NCI-H82 (cell line): ENCODE measurements at regions not wholly inside any gene's neighbourhood (a gene's known extent, or its start where the extent isn't known, plus 50 kb on each side); places are given as distances from the start of the nearest gene placed in this dataset.

Experiments used
- DNase-seq: peaks from one replicate; lab custom pipeline; 2025; lab: John Stamatoyannopoulos, UW

DNA sequence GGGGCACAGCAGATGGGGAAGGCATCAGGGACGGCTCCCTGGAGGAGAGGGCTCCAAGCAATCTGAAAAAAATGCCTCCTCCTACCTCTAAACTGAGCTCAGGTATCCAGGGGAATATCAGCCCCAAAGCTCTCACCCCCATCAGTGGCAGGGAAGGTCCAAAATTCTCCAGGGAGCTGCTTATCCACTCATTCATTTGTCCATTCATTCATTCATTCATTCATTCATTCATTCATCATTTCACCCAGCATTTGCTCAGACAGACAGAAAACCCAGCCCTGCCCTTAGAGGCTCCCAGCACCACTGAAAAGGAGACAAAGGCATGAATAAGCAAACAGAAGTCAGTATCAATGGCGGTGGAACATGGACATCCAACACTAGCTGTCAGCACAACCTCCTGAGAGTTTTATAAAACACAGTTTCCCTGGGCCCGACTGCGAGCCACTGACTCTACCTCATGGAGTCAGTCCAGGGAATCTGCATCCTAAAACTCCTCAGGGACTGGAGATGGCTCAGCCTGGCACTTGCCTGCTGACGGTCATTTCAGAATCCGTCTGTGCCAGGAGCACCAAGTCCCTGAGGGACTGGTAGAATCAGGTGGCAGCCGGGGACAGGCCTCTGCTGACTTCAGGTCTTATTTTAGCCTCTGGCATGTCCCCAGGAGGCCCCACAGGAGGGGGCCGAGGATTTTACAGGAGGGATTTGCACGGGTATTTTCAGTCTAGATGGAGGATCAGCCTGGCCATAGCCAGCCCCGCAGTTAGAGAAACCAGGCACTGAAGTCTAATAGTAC is 164.6 kb downstream of the MN1 start:
- DNase-seq: peak; percentile 40

DNA sequence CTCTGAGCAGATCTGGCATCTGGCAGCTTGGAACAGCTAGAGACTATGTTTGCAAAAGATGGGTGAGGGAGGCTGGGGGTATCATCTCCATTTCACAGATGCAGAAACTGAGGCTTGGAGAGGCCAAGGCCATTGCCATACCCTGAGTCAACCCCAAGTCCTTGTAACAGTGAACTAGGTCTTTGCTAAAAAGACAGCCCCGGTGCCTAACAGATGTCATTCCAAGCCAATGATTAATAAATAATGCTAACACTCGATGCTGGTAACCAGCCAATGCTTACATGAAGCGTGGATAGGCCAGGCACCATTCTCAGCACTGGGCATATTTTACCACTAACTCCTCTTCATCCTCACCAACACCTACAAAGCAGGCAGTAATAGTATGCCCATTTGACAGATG is 164.0 kb downstream of the MN1 start:
- DNase-seq: no peak

DNA sequence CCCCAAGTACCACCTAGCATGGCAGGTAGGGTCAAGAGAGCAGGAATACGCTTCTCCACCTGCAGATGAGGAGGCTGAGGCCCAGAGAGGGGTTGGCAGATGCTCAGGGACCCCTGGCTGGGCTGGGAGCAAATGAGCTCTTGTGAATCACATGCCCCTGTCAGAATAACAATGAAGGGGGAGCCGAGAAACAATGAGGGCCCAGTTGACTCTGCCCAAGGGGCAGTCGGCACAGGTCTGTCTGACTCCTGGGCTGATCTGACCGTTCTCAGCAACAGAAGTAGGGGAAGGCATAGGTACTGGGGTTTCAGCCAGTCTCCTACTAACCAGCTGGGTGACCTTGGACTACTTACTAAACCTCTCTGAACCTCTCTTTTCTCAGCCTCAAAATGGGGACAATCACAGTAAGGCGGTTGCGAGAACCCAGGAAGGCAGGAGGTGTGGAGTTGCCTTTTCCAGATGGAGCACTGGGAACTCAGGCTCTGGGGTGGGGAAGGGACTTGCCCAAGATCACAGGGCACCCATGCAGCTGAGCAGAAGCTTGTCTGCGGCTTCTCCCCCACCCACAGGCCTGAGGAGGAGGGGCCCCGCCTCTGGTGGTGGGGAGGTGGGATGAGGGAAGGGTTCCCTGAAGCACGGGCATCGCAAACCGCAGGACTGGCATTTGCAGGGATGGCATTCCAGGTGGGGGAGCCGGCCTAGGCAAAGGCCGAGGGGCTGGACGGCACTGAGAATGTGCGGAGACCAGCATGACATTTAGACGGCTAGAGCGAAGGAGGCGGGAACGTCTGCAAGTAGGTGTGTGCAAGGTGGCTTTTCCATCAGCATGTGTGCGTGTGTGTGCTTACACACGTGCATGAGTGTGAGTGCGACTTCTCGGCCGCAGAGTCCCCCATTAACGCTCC is 163.0 kb downstream of the MN1 start:
- no peak for DNase-seq

DNA sequence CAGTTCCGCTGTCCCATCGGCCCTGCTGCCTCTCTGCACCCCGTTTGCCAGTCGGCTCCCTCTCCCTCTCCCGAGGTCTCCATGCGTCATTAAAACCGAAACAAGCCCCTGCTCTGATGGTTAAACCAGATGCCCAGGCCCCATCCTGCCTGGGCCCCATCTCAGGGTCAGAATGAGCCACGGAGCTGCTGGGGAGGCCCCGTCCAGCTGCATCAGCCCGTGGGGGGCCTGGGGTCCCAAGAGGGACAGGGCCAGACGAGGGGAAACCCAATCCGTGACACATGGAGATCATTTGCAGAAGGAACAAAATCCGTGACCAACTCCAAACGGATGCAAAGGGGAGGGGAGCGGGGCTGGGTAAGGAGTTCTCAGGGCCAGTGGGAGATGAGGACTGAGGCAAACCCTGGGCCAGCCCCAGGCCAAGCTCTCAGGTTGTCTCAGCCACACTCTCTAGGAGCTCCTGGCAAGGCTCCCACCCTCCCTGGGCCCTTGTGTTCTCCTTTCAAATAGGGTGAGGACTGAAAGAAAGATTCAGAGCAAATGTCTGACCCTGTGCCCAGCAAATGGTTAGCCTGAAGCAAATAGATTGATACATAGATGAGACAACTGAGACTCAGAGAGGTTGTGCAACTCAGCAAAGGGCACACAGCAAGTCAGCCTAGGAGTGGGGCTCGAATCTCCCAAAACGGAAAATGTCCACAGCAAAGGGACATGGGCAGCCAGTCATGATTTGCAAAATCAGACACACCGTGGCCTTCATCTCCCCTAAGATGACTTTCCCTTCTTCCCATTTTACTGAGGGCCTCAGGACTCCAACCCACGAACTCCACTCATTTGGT is 162.1 kb downstream of the MN1 start:
- no peak for DNase-seq

DNA sequence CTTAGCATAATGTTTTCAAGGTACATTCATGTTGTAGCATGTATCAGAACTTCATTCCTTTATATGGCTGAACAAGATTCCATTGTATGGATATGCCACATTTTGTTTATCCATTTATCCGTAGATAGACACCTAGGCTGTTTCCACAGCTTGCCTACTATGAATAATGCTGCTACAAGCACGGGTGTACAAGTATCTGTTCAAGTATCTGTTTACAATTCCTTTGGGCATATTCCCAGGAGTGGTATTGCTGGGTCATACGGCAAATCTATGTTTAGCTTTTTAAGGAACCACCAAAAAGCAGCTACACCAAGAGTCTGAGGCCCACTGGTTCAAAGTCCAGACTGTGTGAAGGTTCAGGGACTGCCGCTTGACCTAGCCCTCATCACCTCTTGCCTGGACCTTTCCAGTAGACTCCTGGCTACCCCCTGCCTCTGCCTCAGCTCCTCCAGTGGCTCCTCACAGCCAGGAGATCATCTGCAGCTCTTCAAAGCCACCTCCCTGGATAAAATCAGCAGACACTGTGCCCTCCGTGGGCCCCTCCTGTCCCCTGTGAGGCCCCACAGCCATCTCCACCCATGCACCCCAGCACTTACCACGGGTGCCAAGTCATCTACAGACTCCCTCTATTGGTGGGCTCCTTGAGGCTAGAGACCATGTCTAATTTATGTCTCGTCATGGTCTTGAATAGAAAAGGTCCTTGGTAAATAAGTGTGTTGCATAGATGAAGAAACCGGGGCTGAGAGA is 160.3 kb downstream of the MN1 start:
- no peak for DNase-seq

DNA sequence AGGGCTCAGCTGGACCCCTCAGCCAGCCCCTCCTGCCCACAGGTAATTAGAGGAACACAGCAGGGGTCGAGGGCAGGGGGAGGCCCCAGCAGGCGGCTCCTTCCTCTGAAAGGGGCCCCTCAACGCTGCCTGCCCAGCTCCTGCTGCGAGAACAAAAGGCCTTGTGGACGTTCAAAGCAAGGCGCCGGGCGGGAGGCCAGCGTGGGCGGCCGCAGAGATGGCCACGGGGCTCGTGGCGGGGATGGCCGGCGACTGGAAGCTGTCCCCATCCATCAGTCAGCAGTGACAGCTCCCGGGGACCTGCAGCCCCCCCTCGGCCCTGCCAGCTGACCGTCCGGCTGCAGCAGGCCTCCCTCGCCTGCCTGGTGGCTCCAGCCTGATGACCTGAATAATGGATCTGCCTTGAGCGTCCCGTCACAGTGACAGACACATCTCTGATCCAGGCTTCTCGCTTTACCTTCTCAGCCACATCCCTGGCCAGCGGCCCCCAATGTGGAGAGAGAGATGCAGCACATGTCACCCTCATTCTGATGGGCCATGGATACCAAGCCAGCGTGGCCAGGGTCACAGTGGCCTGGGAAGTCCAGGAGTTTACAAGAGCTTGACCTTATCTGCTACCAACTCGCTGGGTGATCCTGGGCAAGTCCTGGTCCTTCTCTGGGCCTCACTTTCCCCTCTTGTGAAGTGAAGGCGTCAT is 159.3 kb downstream of the MN1 start:
- DNase-seq: no peak

DNA sequence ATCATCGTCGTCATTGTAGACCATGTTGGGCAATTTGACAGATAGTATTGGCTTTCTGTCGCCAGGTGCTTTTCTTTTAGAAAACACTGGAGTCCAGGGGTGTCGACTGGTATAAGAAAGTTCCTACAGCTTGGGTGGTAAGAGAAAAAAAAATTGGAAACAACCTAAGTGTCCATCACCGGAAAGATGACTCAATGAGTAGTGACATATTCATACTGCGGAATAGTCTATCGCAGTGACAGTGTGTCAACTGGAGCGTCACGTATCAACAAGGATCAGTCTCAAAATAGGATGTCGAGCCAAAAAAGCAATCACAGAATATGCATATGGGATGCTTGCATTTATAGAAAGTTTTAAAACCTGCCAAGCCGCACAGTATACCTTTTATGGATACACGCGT is 157.6 kb downstream of the MN1 start:
- DNase-seq: no peak

DNA sequence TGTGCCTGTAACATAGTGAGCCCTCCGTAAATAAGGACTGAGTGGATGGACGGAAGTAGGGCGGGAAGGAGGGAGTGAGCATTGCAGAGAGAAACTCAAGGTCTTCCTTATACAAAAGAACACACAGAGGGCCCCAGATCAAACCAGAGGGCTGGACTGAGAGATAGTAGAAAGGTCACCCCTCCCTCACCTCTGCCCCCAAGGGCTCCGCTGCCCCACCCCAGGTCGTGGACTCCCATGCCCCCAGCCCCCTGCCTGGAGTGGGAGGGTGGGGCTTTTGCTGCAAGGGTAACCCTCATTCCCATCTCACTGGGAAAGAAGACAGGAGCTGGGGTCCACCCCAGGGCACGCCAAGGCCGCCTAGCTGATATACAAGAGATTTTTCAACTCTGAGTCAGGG is 157.0 kb downstream of the MN1 start:
- no peak for DNase-seq

DNA sequence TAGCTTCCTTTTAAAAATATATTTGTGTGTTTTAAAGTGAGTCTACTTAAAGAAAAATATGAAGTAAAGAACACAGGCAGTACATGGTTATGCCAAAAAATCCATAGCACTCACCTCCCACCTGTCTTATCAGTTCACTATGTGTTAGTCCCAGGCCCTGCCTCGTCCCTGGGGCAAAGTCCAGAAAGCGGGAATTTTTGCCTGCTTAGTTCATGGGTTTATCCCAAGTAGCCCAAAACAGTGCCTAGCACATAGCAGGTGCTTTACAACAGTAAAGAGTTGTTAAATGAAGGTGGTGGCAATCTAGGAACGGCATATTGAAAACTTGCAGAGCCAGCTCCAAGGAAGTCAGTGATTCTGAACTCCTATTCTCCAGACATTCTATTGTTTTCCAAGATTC is 154.0 kb downstream of the MN1 start:
- DNase-seq: no peak

DNA sequence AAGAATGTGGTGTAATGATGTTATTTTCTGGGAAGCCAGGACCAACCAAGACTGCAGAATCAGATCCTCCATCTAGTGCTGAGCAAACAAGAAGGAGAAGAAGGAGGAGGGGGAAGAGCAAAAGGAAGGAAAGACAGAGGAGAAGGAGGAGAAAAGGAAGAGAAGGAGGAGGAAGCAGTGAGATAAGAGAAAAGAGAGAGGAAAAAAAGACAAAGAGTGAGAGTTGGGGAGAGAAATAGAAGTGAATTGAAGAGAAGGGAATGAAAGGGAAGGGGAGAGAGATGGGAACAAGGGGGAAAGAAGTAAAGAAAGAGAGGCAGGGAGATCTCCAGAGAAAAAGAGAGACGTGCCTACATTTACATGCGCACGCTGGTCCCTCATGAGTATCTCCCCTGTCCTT is 153.5 kb downstream of the MN1 start:
- no peak for DNase-seq

DNA sequence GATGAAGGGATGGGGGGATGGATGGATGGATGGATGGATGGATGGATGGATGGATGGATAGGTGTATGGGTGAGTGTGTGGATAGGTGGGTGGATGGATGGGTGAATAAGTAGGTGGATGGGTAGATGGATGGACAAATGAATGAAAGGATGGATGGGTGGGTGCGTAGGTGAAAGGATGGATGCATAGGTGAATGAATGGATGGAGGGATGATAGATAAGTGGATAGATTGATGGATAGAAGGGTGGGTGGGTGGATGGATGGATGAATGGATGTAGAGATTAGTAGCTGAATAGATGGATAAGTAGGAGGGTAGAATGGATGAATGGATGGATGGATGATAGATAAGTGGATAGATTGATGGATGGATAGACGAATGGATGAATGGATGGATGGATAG is 152.7 kb downstream of the MN1 start:
- DNase-seq: no peak

DNA sequence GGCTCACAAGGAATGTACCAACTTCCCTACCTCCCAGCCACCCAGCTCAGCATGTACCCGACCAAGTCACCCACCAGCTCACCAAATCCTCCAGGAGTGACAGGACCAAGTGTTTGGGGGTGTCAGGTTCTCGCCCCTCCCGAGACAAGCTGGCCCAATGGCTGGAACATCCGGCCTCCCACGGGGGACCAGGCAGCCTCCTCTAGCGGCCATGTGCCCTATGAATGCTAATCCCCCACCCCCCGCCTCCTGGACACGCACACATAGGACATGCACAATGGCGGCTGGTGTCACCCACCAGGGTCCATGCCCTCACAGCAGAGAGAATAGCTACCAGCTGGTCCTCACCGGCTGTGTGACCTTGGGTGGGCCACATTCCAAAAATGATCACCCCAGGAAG is 151.0 kb downstream of the MN1 start:
- DNase-seq: no peak

DNA sequence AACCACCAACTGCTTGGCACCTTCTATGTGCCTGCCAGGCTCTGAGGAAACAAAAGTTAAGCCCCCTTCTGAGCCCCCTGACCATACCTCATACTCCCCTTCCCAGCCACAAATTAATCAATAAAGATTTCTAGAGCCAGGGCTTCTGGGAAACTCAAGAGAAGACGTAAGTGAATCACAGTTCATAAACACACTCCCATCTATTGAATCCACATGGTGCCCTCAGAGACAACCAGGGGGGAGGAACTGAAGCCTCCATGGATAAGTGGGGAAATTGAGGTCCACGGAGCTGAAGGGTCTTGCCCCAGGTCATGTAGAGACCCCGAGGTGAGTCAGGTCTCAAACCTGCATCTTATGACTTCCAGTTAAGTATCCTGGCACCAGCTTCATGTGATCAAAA is 150.6 kb downstream of the MN1 start:
- no peak for DNase-seq

DNA sequence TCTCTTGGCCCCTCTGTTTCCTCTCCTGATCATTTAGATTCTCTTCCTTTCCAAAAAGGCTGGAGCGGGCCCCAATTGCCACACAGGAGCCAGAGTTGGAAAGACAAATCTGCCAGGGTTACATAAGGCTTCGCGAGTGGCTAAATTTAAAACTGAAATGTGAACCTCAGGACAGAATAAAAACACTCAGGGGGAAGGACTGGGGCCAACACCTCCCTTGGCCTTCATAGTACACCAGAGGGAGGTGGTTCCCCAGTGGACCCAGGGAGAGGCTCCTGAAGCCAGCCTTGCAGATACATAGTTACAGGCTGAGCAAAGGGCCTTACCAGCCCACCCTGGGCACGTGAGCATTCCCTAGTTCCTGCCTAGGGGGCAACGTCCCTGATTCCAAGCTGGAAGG is 150.1 kb downstream of the MN1 start:
- DNase-seq: no peak

DNA sequence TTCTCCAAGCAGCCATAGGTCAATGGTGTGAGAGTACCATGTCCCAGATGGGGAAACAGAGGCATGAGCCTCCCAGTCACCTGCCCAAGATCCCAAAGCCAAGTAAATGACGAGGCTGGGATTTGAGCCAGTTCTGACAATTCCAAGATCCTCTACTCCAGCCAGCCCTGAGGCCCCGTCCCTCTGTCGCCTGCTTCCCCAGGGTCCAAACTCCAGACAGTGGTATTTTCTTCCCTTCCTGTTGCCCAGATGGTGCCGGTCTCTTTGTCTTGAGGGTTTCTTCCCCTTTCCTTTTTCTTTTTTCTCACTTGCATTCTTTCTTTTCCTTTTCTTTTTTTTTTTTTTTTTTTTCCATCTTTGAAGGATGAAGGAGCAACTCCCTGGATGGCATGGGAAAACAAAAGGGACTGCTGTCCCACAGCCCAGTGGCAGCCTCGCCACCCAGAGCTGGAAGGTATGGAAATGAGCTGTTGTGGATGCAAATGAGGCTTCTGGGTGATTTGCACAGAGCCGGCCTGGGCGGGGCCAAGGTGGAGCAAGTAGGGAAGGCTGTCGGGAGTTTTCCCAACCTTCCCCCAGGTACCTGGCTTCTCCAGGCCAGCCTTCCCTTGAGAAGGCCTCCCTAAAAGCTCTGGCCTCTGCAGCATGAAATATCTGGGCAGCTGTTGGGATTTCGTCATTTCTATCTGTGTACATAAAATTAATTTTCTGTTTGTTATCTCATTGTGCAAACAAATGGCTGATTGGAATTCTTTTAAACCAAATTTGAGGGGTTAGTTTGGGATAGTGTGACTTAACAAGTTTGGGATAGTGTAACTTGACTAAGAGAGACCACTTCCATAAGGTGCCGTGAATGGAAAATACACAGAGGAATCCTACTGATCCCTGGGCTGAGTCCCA is 146.8 kb downstream of the MN1 start:
- peak; percentile 6 for DNase-seq

DNA sequence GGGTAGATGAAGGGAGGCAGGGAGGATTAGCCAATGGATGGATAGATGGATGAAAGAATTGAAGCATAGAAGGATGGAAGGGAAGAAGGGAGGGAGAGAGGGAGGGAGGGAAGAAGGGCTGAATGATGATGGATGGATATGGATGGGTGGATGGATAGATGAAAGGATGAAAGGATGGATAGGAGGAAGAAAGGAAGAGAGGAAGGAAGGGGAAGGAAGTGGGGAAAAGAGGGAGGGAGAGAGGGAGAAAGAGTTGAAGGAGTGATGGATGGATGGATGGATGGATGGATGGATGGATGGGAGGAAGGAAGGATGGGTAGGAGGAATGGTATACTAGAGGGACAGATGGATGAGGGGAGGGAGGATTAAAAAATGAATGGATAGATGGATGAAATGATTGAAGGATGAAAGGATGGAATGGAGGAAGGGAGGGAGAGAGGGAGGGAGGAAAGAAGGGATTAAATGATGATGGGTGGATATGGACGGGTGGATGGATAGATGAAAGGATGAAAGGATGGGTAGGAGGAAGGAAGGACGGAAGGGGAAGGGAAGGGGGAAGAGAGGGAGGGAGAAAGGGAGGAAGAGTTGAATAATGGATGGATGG is 145.9 kb downstream of the MN1 start:
- no peak for DNase-seq

DNA sequence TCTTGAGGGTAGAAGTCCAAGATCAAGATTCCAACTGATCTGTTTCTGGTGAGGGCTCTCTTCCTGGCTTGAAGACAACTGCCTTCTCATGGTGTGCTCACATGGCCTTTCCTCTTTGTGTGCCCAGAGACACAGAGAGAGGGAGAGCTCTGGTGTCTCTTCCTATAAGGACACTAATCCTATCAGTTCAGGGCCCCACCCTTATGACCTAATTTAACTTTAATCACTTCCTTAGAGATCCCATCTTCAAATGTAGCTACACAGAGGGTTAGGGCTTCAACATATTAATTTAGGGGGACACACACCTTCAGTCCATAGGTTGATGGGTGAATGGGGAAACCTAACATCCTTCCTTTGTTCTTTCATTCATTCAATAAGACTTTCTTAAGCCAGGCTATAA is 144.6 kb downstream of the MN1 start:
- DNase-seq: no peak

DNA sequence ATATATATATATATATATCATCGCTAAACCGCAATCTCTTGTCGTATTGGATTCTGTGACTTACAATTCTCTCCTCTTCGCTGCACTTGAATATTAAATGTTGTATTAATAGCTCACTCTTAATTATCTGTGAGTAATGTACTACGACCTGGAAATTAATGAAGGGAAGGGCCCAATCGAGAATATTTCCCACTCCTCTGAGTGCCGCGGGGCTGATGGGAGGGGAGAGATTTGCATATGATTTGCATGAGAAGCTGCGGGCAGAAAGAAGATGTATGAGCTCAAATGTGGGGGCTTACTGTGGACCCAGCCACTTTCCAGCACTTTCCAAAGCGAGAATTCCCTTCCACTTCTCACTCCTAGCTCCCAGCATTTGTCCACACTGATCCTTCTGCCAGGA is 141.2 kb downstream of the MN1 start:
- no peak for DNase-seq
